Fibroblast of lung (primary cell): ENCODE measurements at regions not wholly inside any gene's neighbourhood (a gene's known extent, or its start where the extent isn't known, plus 50 kb on each side); places are given as distances from the start of the nearest gene placed in this dataset.

Experiments used
- EZH2 ChIP-seq: IDR thresholded peaks from 2 replicates; pipeline ENCODE4 v1.5.1; 2012; ENCODE audit warnings: low read length, control low read depth, mild to moderate bottlenecking; ENCODE audit errors: missing control alignments
- TF ChIP-seq, protein P1 (sequence below), 2 donors: IDR thresholded peaks in 1 of 2; conservative IDR thresholded peaks in 1 of 2; 1 replicate in 1 of 2; 2 replicates in 1 of 2; pipeline ENCODE4 v1.5.1; 2011 to 2012; ENCODE audit warnings: low read length in 2 of 2, control low read depth in 1 of 2, inconsistent platforms in 1 of 2, low read depth in 1 of 2, mild to moderate bottlenecking in 1 of 2

GRCh38 chr1:30164693-30165092 lies 558.7 kb downstream of the MATN1 start:
- TF ChIP-seq, protein P1, sequence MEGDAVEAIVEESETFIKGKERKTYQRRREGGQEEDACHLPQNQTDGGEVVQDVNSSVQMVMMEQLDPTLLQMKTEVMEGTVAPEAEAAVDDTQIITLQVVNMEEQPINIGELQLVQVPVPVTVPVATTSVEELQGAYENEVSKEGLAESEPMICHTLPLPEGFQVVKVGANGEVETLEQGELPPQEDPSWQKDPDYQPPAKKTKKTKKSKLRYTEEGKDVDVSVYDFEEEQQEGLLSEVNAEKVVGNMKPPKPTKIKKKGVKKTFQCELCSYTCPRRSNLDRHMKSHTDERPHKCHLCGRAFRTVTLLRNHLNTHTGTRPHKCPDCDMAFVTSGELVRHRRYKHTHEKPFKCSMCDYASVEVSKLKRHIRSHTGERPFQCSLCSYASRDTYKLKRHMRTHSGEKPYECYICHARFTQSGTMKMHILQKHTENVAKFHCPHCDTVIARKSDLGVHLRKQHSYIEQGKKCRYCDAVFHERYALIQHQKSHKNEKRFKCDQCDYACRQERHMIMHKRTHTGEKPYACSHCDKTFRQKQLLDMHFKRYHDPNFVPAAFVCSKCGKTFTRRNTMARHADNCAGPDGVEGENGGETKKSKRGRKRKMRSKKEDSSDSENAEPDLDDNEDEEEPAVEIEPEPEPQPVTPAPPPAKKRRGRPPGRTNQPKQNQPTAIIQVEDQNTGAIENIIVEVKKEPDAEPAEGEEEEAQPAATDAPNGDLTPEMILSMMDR (conservative IDR thresholded peaks at IDR 0.05 in 1 of 2, IDR thresholded peaks at IDR 0.05 in 1 of 2; ENCODE audit: low read depth in 1 of 2, low read length in 2 of 2): no peak
- no peak for TF ChIP-seq EZH2
